A673 (cell line): ENCODE measurements at regions not wholly inside any gene's neighbourhood (a gene's known extent, or its start where the extent isn't known, plus 50 kb on each side); places are given as distances from the start of the nearest gene placed in this dataset.

Source experiments
- BruUV-seq: library from RNA; stranded (reverse); fragments of 400-500 nt; replicated peaks from 2 replicates; lab custom pipeline; 2021; lab: Mats Ljungman, UMichigan
- CTCF ChIA-PET: fragments of 300-600 bp; sonication (Branson Sonifier 250); formaldehyde crosslinking; loops from one replicate; lab custom pipeline; 2022; ENCODE audit warnings: antibody characterized with exemption; lab: Charles Lee
- POLR2A ChIA-PET: fragments of 300-600 bp; sonication (Branson Sonifier 250); formaldehyde crosslinking; loops from one replicate; lab custom pipeline; 2022; ENCODE audit warnings: antibody characterized with exemption; ENCODE audit not compliant: low non-redundant PET; lab: Charles Lee
- DNase-seq: peaks from one replicate; pipeline ENCODE4 v3.0.0-alpha.2; 2015; ENCODE audit warnings: low spot score
- H3K27ac ChIP-seq: fragments of 200-600 bp; sonication (generic); 2 replicates; pipeline ENCODE4 v1.5.1; 2016; ENCODE audit warnings: mixed run types, low read depth, mild to moderate bottlenecking, mixed read lengths, antibody characterized with exemption, low read length; ENCODE audit not compliant: poor library complexity, severe bottlenecking
- H3K27me3 ChIP-seq: fragments of 200-600 bp; sonication (generic); replicated peaks from 2 replicates; pipeline ENCODE4 v1.6.1; 2017; ENCODE audit warnings: mixed run types, low read depth, mild to moderate bottlenecking, mixed read lengths, antibody characterized with exemption, low read length; ENCODE audit not compliant: insufficient read depth, poor library complexity
- H3K36me3 ChIP-seq: fragments of 200-600 bp; sonication (generic); 2 replicates; pipeline ENCODE4 v1.6.1; 2016; ENCODE audit warnings: mixed run types, mild to moderate bottlenecking, mixed read lengths, antibody characterized with exemption, low read length; ENCODE audit not compliant: insufficient read depth, poor library complexity, severe bottlenecking
- H3K4me1 ChIP-seq: fragments of 200-600 bp; sonication (generic); 2 replicates; pipeline ENCODE4 v1.6.1; 2017; ENCODE audit warnings: mixed run types, mild to moderate bottlenecking, mixed read lengths, antibody characterized with exemption, low read length; ENCODE audit not compliant: insufficient read depth, poor library complexity, severe bottlenecking
- H3K4me3 ChIP-seq: fragments of 200-600 bp; sonication (generic); 2 replicates; pipeline ENCODE4 v1.5.1; 2016; ENCODE audit warnings: low read depth, mixed run types, mild to moderate bottlenecking, mixed read lengths, low read length; ENCODE audit not compliant: poor library complexity, severe bottlenecking
- H3K9me3 ChIP-seq: fragments of 200-600 bp; sonication (generic); 2 replicates; pipeline ENCODE4 v1.6.1; 2016; ENCODE audit warnings: mixed run types, low read depth, mild to moderate bottlenecking, mixed read lengths, antibody characterized with exemption, low read length; ENCODE audit not compliant: poor library complexity, severe bottlenecking
- EZH2 ChIP-seq: fragments of 200-600 bp; sonication (generic); IDR thresholded peaks from 2 replicates; pipeline ENCODE4 v1.6.1; 2017; ENCODE audit warnings: borderline replicate concordance, low read depth, mild to moderate bottlenecking, mixed read lengths, antibody characterized with exemption, low read length; ENCODE audit not compliant: poor library complexity, severe bottlenecking
- intact Hi-C: fragments of 100-400 bp; cut with micrococcal nuclease; formaldehyde crosslinking; loops from one replicate; pipeline ENCODE4 v1.10.0; 2022; ENCODE audit not compliant: unreplicated experiment
- TF ChIP-seq, protein P1 (sequence below): fragments of 300-800, 200-600 bp; sonication (generic); conservative IDR thresholded peaks from 2 replicates; pipeline ENCODE4 v1.5.1; 2017; ENCODE audit warnings: low read depth, mild to moderate bottlenecking, antibody characterized with exemption, low read length, moderate library complexity, mixed read lengths

DNA sequence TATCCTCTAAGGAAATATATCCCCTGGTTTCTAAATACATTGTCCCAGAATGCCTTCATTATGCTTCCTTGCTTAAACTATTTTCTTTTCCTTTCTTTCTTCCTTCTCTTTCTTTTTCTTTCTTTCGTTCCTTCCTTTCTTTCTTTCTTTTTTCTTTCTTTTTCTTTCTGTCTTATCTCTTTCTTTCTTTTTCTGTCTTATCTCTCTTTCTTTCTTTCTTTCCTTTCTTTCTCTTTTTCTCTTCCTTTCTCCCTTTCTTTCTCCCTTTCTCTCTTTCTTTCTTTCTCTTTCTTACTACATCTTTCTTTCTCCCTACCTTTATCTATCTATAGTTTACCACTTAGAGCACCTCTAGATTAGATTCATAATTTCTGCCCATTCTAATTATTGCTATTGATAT is 552.1 kb downstream of the PYDC2 start:
- Histone ChIP-seq H3K4me3 (no peak overlapping the region), H3K4me1 (no peaks in the 10 kb centered on the region), H3K27me3 (no peaks in the 10 kb centered on the region), H3K9me3 (no peaks in the 10 kb centered on the region), H3K27ac (no peak overlapping the region), H3K36me3 (no peaks in the 10 kb centered on the region)
- DNase-seq, result no peak
- TF ChIP-seq EZH2, result no peak
- TF ChIP-seq, protein P1, sequence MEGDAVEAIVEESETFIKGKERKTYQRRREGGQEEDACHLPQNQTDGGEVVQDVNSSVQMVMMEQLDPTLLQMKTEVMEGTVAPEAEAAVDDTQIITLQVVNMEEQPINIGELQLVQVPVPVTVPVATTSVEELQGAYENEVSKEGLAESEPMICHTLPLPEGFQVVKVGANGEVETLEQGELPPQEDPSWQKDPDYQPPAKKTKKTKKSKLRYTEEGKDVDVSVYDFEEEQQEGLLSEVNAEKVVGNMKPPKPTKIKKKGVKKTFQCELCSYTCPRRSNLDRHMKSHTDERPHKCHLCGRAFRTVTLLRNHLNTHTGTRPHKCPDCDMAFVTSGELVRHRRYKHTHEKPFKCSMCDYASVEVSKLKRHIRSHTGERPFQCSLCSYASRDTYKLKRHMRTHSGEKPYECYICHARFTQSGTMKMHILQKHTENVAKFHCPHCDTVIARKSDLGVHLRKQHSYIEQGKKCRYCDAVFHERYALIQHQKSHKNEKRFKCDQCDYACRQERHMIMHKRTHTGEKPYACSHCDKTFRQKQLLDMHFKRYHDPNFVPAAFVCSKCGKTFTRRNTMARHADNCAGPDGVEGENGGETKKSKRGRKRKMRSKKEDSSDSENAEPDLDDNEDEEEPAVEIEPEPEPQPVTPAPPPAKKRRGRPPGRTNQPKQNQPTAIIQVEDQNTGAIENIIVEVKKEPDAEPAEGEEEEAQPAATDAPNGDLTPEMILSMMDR, result no peak
- ChIA-PET POLR2A (no interaction called here), CTCF (no interaction called here)
- BruUV-seq, result no TSS peak
- intact Hi-C loops, result no loop called here

DNA sequence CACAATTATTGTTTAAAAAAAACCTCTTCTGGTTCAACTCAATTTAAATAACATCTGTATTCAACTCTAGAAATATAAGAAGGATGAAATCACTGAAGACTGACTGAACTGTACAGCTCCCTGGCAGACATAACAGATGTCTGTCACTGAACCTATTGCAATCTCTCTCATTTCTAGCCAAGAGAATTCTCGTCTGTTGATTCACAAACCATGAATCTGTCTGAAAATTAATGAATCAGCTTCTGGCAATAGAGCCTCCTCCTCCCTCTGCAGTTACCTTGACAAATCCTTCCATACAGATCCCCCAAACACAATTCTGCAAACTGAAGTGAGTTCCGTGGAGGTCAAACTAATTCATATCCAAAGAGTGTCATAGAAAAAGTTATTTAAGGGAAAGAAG is 561.4 kb downstream of the PYDC2 start:
- no peak overlapping the region for H3K27ac ChIP-seq
- ChIA-PET POLR2A (no interaction called here), CTCF (interaction anchor here (0.6 kb wide), 1 partner anchor 593 kb away, joined by 4 read pairs; no protein-coding TSS in a partner anchor)
- TF ChIP-seq, protein P1, result no peak
- no peak for TF ChIP-seq EZH2
- intact Hi-C loops, result no loop called here
- no TSS peak for BruUV-seq
- no peaks in the 10 kb centered on the region for H3K27me3 ChIP-seq
- DNase-seq, result no peak
- H3K9me3 ChIP-seq, result no peaks in the 10 kb centered on the region
- no peaks in the 10 kb centered on the region for H3K36me3 ChIP-seq
- H3K4me3 ChIP-seq, result no peak overlapping the region
- H3K4me1 ChIP-seq, result no peaks in the 10 kb centered on the region

DNA sequence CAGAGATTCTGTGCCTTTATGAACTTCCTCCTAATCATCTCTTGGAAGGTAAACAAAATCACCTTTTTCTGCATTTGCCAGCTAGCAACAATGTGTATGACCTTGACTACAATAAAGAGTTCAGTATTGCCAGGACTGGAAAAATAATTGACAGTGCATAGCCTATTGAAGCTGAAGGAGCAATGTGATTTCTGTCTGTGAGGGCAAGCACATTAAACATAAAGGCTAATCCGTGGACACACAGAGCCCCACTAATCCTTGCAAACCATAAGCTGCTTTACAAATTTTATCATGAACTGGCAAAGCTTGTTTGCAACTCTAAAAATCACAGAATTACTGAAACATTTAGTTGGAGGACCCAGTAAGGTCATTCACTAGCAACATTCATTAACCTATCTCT is 563.8 kb downstream of the PYDC2 start:
- POLR2A ChIA-PET, result no interaction called here
- no peak overlapping the region for H3K4me3 ChIP-seq

More for the DNA sequence above, 563.8 kb downstream of the PYDC2 start:
- Histone ChIP-seq H3K4me1 (no peaks in the 10 kb centered on the region), H3K36me3 (no peaks in the 10 kb centered on the region), H3K9me3 (no peaks in the 10 kb centered on the region), H3K27me3 (no peaks in the 10 kb centered on the region), H3K27ac (no peak overlapping the region)
- intact Hi-C loops, result no loop called here
- no peak for DNase-seq
- no peak for TF ChIP-seq EZH2
- TF ChIP-seq, protein P1, result no peak
- BruUV-seq, result no TSS peak
- CTCF ChIA-PET, result no interaction called here
